ENCODE measurements at regions not wholly inside any gene's neighbourhood (a gene's known extent, or its start where the extent isn't known, plus 50 kb on each side); places are given as distances from the start of the nearest gene placed in this dataset.

GRCh38 chr2:195482010-195482409, 175.0 kb upstream of the SLC39A10 start (continued):
- TF ChIP-seq ZSCAN20 (CRISPR knock-in tag; IDR thresholded peaks at IDR 0.05), result no peak
- no peak for TF ChIP-seq ELK1 (IDR thresholded peaks at IDR 0.05; ENCODE audit: low read depth, low read length)

GRCh38 chr2:195480121-195480520, 176.9 kb upstream of the SLC39A10 start:
- no peak for TF ChIP-seq NPAS2 (CRISPR knock-in tag; IDR thresholded peaks at IDR 0.05; ENCODE audit: borderline replicate concordance)
- no peak for FAIRE-seq
- no peak for DNase-seq (ENCODE audit: low read depth in 1 of 2, low spot score in 1 of 2)
- POLR2A ChIA-PET, result no interaction called here
- Histone ChIP-seq H3K27ac (no peak overlapping the region), H3K9me3 (no peaks in the 10 kb centered on the region), H3K4me2 (no peak overlapping the region), H3K4me1 (no peaks in the 10 kb centered on the region), H3K4me3 (no peak overlapping the region)
- ATAC-seq, result no peak
- CTCF ChIA-PET, result no interaction called here

- Histone ChIP-seq H3K4me3 (no peak overlapping the region), H3K4me1 (no peaks in the 10 kb centered on the region), H3K27ac (0 out of 6 replicates have a peak overlapping the region, but pooled peaks of 1 of the 2 experiments have one; percentile 15), H3K4me2 (no peak overlapping the region), H3K9me3 (no peaks in the 10 kb centered on the region)
- ChIA-PET CTCF (no interaction called here), POLR2A (no interaction called here)
- TF ChIP-seq SMC3 (IDR thresholded peaks at IDR 0.05), result no peak
- no peak for TF ChIP-seq CEBPB (IDR thresholded peaks at IDR 0.05)
- TF ChIP-seq RCOR1 (IDR thresholded peaks at IDR 0.05; ENCODE audit: low read depth, low read length), result no peak
- TF ChIP-seq CHD4 (IDR thresholded peaks at IDR 0.05; ENCODE audit: borderline replicate concordance), result no peak
- no peak for TF ChIP-seq CTCF (IDR thresholded peaks at IDR 0.05)
- no peak for TF ChIP-seq NPAS2 (CRISPR knock-in tag; IDR thresholded peaks at IDR 0.05; ENCODE audit: borderline replicate concordance)
- TF ChIP-seq CBX8 (IDR thresholded peaks at IDR 0.05), result no peak
- ATAC-seq (no peak), FAIRE-seq (no peak), DNase-seq (ENCODE audit: low read depth in 1 of 2, low spot score in 1 of 2) (no peak)
- WGBS (ENCODE audit: missing lambda C conversion rate), result 62% methylated on average over 3 of the region's 3 CpGs
Observed at GRCh38 chr2:195479407-195479806, 177.6 kb upstream of the SLC39A10 start.

- DNase-seq (ENCODE audit: low read depth in 1 of 2, low spot score in 1 of 2), result no peak
- ChIA-PET POLR2A (no interaction called here), CTCF (interaction anchor here (1.4 kb wide), 1 partner anchor 20 kb away, joined by 3 read pairs; no protein-coding TSS in a partner anchor)
- FAIRE-seq, result no peak
- Histone ChIP-seq H3K9me3 (no peaks in the 10 kb centered on the region), H3K4me1 (no peaks in the 10 kb centered on the region), H3K4me3 (no peak overlapping the region), H3K4me2 (no peak overlapping the region), H3K27ac (no peak overlapping the region)
- no peak for ATAC-seq
- TF ChIP-seq HOXA7 (CRISPR knock-in tag; IDR thresholded peaks at IDR 0.05) (no peak), USF2 (IDR thresholded peaks at IDR 0.05) (no peak), POLR2A (IDR thresholded peaks at IDR 0.05; ENCODE audit: low read length) (no peak), RCOR1 (IDR thresholded peaks at IDR 0.05; ENCODE audit: low read depth, low read length) (no peak)
Observed at GRCh38 chr2:195477996-195478382, 179.0 kb upstream of the SLC39A10 start.

GRCh38 chr2:195477248-195477995, 179.6 kb upstream of the SLC39A10 start:
- ATAC-seq (no peak), DNase-seq (ENCODE audit: low read depth in 1 of 2, low spot score in 1 of 2) (no peak), FAIRE-seq (no peak)
- POLR2A ChIA-PET, result no interaction called here
- Histone ChIP-seq H3K4me2 (no peak overlapping the region), H3K27ac (no peak overlapping the region), H3K9me3 (no peaks in the 10 kb centered on the region), H3K4me1 (no peaks in the 10 kb centered on the region), H3K4me3 (no peak overlapping the region)
- WGBS (ENCODE audit: missing lambda C conversion rate), result 49% methylated on average over 2 of the region's 2 CpGs
- CTCF ChIA-PET, result interaction anchor here (1.4 kb wide), 1 partner anchor 20 kb away, joined by 3 read pairs; no protein-coding TSS in a partner anchor
- no peak for TF ChIP-seq ESRRA (IDR thresholded peaks at IDR 0.05; ENCODE audit: borderline replicate concordance, low read length)
- TF ChIP-seq ELK1 (IDR thresholded peaks at IDR 0.05; ENCODE audit: low read depth, low read length), result no peak
- no peak for TF ChIP-seq MAZ (IDR thresholded peaks at IDR 0.05; ENCODE audit: borderline replicate concordance, low read depth, low read length)
- no peak for TF ChIP-seq NFE2L2 (conservative IDR thresholded peaks at IDR 0.05; ENCODE audit: low read length)
- TF ChIP-seq HOXB5 (CRISPR knock-in tag; IDR thresholded peaks at IDR 0.05), result no peak
- no peak for TF ChIP-seq TFCP2L1 (CRISPR knock-in tag; IDR thresholded peaks at IDR 0.05)
- TF ChIP-seq MAFK (IDR thresholded peaks at IDR 0.05; ENCODE audit: partially characterized antibody), result no peak
- TF ChIP-seq BCL3 (IDR thresholded peaks at IDR 0.05), result no peak
- TF ChIP-seq SMC3 (IDR thresholded peaks at IDR 0.05), result no peak
- TF ChIP-seq POLR2A (IDR thresholded peaks at IDR 0.05; ENCODE audit: low read length), result no peak
- no peak for TF ChIP-seq EP300 (IDR thresholded peaks at IDR 0.05)
- TF ChIP-seq BHLHE40 (IDR thresholded peaks at IDR 0.05; ENCODE audit: low read depth, low read length), result no peak
- no peak for TF ChIP-seq RFX5 (IDR thresholded peaks at IDR 0.05)
- no peak for TF ChIP-seq TP53 (CRISPR knock-in tag; IDR thresholded peaks at IDR 0.05)
- TF ChIP-seq GATA3 (IDR thresholded peaks at IDR 0.05; ENCODE audit: borderline replicate concordance), result no peak
